GM21515 (cell line): ENCODE measurements at regions not wholly inside any gene's neighbourhood (a gene's known extent, or its start where the extent isn't known, plus 50 kb on each side); places are given as distances from the start of the nearest gene placed in this dataset.
"Not testable (repeated sequence)": the region's sequence is repeated elsewhere in the genome, so short reads cannot be mapped to it uniquely, and the experiment has no call there.

Experiments used
- ATAC-seq: cut with Tn5 transposase; IDR thresholded peaks from one replicate; pipeline ENCODE4 v1.9.1; 2021; ENCODE audit not compliant: unreplicated experiment

DNA sequence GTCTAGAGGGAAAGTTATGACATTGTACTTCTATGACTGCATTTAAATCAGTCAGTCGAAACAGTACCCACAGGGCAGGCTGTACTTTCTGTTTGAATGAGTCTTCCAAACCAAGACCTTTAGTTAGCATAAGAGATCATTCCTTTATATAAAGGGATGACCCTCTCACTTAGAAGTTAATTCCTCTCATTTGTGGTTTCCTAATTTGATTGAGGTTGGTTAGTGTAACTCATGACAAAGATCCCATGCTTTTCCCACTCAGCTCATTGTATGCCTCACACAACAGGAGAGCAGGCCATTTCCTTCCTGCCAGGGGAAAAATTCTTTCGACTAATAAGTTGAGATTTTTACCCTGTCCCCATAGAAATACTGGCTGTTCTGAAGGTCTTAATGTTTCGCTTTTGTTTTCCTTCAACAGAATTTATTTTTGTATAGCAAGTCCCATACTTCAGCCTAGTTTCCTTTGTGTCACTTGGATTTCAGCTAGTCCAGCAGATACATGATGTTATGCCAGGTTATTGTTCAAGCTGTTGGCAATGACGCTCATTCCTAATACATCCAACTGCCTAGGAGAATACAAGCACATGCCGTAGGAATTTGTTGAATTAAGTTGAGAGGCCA, 500.7 kb downstream of the SPATA31D1 start:
- no peak for ATAC-seq

DNA sequence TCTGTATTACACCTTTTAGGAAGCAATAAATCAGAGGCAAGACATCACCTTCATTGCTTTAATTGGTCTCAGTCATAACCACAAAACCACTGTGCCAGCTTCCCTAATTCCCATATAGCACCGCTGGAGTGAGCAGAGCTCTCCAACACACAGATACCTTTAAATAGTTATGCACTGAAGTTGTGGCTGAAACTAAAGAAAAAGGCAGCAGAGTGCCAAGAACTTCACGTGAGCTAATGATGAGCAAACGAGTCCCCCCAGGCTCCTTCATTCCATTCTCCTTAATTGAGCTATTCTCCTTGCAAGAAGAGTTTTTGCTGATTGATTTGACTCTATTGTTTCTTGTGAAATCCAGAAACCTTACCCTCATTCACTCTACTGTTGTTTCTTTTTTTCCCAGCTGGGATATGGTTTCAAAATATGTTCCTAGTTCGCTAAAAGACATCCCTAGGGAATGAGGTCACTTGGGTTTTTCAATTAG, 501.5 kb downstream of the SPATA31D1 start:
- no peak for ATAC-seq

GRCh38 chr9:82490821-82491220, 502.2 kb downstream of the SPATA31D1 start:
- not testable (repeated sequence) for ATAC-seq

- no peak for ATAC-seq
Measured at GRCh38 chr9:82491604-82492003, 503.0 kb downstream of the SPATA31D1 start.

- ATAC-seq = no peak
Measured at GRCh38 chr9:82492274-82492673, 503.7 kb downstream of the SPATA31D1 start.

- no peak for ATAC-seq
Measured at GRCh38 chr9:82495884-82496777, 507.6 kb downstream of the SPATA31D1 start.

- ATAC-seq = no peak
Measured at GRCh38 chr9:82498541-82499317, 510.2 kb downstream of the SPATA31D1 start.

DNA sequence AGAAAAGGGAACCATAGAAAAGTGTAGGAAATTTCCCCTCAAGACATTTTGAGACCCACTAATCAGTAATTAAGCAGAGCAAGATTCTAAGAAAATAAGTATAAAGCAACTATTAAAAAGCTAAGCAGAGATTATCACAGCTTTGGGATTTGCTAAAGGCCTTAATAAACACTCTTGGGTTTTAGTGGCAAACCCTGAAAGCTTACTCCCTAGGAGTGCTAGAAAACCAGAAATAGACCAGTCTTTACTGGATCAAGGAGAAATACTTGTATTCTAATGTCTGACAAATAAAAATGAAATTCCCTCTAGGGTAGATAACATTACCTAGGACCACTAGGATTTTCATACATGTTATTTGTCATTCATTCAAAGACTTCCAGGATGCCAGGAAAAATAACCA, 510.8 kb downstream of the SPATA31D1 start:
- ATAC-seq = no peak

- ATAC-seq = no peak
Measured at GRCh38 chr9:82504620-82505019, 516.0 kb downstream of the SPATA31D1 start.

- no peak for ATAC-seq
Measured at GRCh38 chr9:82511626-82512025, 523.1 kb downstream of the SPATA31D1 start.

GRCh38 chr9:82512728-82513127, 524.2 kb downstream of the SPATA31D1 start:
- no peak for ATAC-seq

DNA sequence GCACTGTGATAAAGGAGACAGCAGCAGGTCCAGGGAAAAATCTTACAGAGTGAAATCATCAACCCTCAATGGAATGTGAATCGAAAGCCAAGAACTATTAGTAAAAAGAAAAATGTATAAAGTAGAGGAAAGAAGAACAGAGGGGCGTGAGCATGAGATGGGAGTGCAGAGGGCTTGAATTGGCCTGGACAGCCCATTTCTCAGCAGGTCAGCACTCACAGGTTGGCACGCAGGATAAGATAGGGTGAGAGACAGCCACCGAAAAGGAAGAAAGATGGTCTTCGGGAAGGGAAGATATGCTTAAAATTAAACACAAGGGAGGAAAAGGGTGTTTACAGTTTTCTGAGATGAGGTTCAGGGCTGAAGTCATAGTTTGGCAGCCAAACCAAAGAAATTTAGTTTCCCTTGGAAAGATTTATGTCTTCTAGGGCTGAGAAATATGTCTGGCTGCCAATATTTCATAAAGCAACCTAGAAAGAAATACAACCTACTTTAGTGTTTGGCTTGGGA, 524.7 kb downstream of the SPATA31D1 start:
- no peak for ATAC-seq

DNA sequence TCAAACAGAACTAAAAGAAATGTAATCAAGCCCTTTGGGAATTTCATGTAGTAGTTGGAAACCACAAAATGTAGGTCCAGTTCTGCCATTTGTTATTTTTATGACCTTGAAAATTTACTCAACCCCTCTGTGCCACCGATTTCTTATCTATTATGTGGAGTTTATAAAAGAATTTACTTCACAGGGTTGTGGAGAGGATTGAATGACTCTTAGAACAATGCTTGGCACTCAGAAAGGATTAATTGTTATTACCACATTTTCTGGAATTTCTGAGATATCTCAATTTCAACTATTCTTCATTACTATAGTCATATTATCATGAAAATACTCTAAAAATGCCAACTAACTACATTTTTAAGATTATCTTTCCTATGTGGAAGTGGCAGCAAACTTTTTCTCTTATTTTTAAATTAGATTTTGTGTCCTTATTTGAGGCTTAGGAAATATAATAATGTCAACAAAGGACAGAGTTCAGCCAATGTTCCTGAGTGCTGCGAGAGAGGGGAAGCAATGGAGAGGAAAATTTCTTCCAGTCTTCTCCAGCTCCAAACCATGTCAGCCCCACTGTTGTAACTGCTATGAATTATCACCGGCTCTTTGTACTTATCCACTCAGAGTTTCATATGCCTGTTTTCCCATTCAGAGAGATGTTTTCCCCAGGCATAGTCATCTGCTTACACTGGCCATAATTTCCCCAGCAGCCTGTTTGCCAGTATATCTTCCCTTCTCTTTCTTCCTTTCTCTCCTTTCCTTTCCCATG, 525.6 kb downstream of the SPATA31D1 start:
- no peak for ATAC-seq

DNA sequence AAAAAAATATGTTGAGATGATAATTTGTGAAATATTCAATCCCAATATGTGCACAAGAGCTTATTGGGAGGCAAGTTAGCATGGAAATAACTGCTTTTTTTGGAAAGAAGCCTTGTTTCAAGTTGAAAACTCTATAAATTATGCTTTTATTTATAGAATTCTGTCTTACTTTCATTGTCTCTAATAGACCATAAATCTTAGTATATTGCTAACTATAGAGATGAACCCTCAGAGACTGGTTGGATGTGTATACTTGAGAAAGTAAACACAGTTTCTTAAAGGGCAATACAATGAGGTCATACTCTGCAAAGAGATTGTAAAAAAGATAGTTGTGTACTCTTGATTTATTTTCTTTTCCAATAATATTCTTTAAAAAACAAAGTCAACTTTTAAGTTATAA, 530.3 kb downstream of the SPATA31D1 start:
- ATAC-seq = no peak

DNA sequence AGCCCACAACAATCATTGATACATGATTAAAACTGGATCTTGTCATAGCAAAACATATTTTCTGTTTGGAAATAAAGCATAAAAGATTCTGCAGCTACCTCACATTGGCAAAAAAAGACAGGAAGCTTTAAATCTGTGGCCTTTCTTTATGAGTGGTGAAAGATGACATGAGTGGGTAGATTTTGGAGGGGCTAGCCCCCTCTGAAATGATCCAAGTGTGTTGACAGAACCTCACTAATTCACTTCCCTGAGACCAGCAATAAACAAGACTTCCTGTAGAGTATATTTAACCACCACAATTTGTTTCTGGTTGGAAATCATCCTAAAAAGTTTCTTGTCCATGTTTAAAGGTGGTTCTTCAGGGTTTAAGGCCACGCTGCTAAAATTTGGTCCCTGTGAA, 530.8 kb downstream of the SPATA31D1 start:
- ATAC-seq = no peak

GRCh38 chr9:82524407-82524806, 535.8 kb downstream of the SPATA31D1 start:
- ATAC-seq = no peak

DNA sequence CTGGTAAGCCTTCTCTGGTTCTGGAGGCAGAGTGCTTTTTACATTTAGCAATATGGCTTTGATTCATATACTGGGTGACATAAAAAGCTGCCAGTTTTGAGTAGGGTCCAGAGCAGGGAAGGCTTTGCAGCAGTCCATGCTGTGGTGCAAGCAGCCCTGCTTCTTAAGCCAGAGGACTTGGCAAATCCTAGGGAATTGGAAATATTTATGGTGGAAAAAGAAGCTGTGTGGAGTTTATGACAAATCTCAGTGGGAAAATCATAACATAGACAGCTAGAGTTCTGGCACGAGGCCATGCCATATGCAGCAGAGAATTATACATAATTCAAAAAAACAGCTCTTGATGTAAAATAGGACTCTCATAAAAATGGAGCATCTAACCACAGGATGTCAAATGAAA, 536.4 kb downstream of the RASEF start:
- no peak for ATAC-seq

DNA sequence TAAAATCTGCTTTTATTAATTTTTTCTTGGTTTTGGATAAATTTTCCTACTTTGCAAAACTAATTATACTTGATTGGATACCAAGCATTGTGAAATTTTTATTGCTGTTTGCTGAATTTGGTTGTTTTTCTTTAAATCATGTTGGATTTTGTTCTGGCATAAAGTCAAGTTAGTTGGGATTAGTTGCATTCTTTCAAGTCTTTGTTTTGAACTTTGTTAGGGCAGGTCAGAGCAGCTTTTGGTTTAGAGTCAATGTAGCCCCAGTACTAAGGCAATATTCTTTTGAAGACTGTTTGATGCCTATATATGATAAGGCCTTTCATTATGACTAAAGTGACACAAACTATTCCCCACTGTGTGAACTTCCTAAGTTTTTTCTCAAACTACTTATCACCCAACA, 531.1 kb downstream of the RASEF start:
- no peak for ATAC-seq

DNA sequence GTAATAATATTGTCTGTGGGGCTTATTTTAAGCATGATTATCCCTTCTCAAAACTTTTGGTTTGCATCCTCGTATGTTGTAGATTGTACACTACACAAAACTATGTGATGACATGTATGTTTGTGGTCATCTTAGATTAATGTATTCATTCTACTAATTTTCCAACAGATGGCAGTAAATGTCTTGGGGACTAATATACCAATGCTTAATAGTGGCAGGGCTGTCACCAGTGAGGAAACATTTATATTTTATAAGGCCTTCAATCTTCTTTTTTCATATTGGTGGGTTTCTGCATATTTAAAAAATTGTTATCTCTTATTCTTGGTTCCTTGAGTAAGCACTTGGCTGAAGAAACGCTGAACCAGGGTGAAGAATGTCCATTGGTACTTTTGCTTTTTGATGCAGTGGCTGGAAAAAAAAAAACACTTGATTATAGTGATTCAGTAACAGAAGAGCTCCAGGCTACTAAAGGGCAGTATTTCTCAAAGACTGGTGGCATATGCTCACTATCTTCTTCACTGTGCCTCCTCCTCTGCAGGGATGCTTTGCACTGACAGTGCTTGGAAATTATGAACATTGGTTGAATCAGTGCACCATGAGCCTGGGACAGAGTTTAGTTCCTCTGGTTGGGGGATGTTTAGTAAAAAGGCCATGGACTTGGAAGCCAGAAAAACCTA, 530.3 kb downstream of the RASEF start:
- ATAC-seq = no peak

- ATAC-seq = no peak
Measured at GRCh38 chr9:82535432-82535998, 527.4 kb downstream of the RASEF start.
